ENCODE measurements at regions not wholly inside any gene's neighbourhood (a gene's known extent, or its start where the extent isn't known, plus 50 kb on each side); places are given as distances from the start of the nearest gene placed in this dataset.

DNA sequence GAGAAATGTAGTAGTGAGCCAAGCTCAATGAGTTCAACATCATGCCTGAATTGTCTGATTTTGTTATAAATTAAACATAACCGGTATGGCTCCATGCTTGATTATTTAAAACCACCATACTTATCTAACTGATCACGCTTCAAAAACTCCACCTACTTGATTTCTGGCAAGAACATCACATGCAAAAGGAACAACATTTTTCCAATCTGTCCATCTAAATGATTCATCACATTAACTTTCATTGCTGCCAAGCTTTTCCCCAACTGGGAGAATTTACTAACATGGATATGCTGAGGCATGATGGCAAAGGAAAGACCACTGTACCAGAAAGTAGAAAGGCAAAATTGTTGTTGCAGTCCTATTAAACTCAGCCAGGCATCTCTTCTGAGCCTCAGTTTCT lies 286.8 kb downstream of the TRIB2 start:
- in situ Hi-C loops (cut with MboI; ENCODE audit: low pct_ligation_motif_present in 1 of 4, low pct_unique_long_range_greater_than_20kb in 1 of 4, low sequenced_read_pairs in 3 of 4) (loop anchor here (10.0 to 25.0 kb wide), 4 partner anchors 289 to 1166 kb away; partner anchors contain the start of gene TRIB2 (in 1 of the 4)), intact Hi-C loops (cut with DNase I; ENCODE audit: low total_unique reads) (no loop called here)
- Histone ChIP-seq H3K9me3 (no peaks in the 10 kb centered on the region), H3K4me3 (no peak overlapping the region), H3K27ac (no peak overlapping the region), H3K36me3 (no peaks in the 10 kb centered on the region), H3K4me1 (peaks cover 0 to 21% (median 0%) of the 10 kb centered on the region in 4 donors), H3K27me3 (no peaks in the 10 kb centered on the region)
- no peak for DNase-seq
- WGBS, 2 donors (ENCODE audit: low coverage in 1 of 2) = 61 to 71% methylated on average over 2 of the region's 2 CpGs
- TF ChIP-seq EP300 (IDR thresholded peaks at IDR 0.05; ENCODE audit: low read depth) = no peak
- no peak for TF ChIP-seq POLR2AphosphoS5 (IDR thresholded peaks at IDR 0.05)
- no peak for TF ChIP-seq POLR2A (IDR thresholded peaks at IDR 0.05)
- TF ChIP-seq, protein P1, sequence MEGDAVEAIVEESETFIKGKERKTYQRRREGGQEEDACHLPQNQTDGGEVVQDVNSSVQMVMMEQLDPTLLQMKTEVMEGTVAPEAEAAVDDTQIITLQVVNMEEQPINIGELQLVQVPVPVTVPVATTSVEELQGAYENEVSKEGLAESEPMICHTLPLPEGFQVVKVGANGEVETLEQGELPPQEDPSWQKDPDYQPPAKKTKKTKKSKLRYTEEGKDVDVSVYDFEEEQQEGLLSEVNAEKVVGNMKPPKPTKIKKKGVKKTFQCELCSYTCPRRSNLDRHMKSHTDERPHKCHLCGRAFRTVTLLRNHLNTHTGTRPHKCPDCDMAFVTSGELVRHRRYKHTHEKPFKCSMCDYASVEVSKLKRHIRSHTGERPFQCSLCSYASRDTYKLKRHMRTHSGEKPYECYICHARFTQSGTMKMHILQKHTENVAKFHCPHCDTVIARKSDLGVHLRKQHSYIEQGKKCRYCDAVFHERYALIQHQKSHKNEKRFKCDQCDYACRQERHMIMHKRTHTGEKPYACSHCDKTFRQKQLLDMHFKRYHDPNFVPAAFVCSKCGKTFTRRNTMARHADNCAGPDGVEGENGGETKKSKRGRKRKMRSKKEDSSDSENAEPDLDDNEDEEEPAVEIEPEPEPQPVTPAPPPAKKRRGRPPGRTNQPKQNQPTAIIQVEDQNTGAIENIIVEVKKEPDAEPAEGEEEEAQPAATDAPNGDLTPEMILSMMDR (IDR thresholded peaks at IDR 0.05) = no peak

DNA sequence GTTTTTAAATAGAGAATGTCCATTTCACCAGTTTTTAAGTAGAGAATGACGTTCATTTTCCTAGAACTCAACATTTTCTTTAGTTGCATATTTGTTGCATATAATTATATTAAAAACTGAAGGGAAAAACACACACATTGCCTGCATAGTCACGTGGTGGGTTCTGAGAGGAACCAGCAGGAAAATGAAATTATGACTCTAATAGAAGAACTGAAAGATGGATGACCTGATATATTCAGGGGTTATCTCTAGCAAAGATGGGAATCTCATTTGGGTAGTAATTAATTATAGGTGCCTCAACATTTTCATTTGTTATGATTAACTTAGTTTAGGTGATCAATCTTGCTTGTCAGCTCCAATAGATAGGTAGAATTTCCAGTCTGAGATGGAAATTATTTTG lies 288.3 kb downstream of the TRIB2 start:
- no peak overlapping the region for H3K4me3 ChIP-seq
- WGBS, 2 donors (ENCODE audit: low coverage in 1 of 2) = 58 to 63% methylated on average over 2 of the region's 2 CpGs
- H3K27ac ChIP-seq = no peak overlapping the region
- TF ChIP-seq POLR2AphosphoS5 (IDR thresholded peaks at IDR 0.05) = no peak
- H3K9me3 ChIP-seq = no peaks in the 10 kb centered on the region
- no peaks in the 10 kb centered on the region for H3K36me3 ChIP-seq
- H3K4me1 ChIP-seq = peaks cover 0 to 21% (median 0%) of the 10 kb centered on the region in 4 donors
- in situ Hi-C loops (cut with MboI; ENCODE audit: low pct_ligation_motif_present in 1 of 4, low pct_unique_long_range_greater_than_20kb in 1 of 4, low sequenced_read_pairs in 3 of 4) (loop anchor here (10.0 to 25.0 kb wide), 4 partner anchors 290 to 1168 kb away; partner anchors contain the start of gene TRIB2 (in 1 of the 4)), intact Hi-C loops (cut with DNase I; ENCODE audit: low total_unique reads) (loop anchor here (5.0 kb wide), 1 partner anchor 1138 kb away; no protein-coding TSS in a partner anchor)
- no peaks in the 10 kb centered on the region for H3K27me3 ChIP-seq
- DNase-seq = no peak

DNA sequence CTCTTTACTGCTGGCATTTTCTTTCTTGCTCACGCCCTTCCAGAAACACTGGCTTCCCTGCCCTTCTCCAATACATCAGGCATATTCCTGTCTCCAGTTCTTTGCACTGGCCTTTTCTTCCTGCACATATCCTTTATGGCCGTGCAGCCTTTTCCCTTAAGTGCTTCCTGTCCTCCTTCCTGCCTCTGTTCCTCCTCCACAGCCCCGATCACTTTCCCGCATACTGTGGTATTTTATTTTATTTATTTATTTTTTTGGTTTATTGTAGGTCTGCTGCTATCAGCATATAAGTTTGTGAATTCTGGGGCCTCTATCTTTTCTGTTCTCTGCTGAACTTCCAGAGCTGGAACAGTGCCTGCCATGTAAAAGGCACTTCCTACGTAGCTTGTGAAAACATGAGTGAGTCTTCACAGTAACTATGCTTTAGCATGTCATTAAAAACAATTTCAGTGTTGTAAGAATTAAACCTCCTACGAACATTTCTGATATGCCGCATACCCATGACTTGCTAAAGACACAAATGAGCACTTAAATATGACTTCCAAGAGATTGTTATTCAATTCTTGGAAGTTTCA lies 289.1 kb downstream of the TRIB2 start:
- no peaks in the 10 kb centered on the region for H3K36me3 ChIP-seq
- TF ChIP-seq POLR2A (IDR thresholded peaks at IDR 0.05) = no peak
- no peak for TF ChIP-seq EP300 (IDR thresholded peaks at IDR 0.05; ENCODE audit: low read depth)
- TF ChIP-seq, protein P1 (IDR thresholded peaks at IDR 0.05) = no peak
- TF ChIP-seq POLR2AphosphoS5 (IDR thresholded peaks at IDR 0.05) = no peak
- WGBS, 2 donors (ENCODE audit: low coverage in 1 of 2) = 71 to 75% methylated on average over 7 of the region's 7 CpGs
- peak overlapping the region in 3 of 4 donors; percentile 18 to 28 (median 20) for H3K27ac ChIP-seq
- no peaks in the 10 kb centered on the region for H3K9me3 ChIP-seq
- H3K4me1 ChIP-seq = peaks cover 0 to 15% (median 0%) of the 10 kb centered on the region in 4 donors
- H3K4me3 ChIP-seq = no peak overlapping the region
- in situ Hi-C loops (cut with MboI; ENCODE audit: low pct_ligation_motif_present in 1 of 4, low pct_unique_long_range_greater_than_20kb in 1 of 4, low sequenced_read_pairs in 3 of 4) = loop anchor here (10.0 to 25.0 kb wide), 4 partner anchors 291 to 1169 kb away; partner anchors contain the start of gene TRIB2 (in 1 of the 4)
- intact Hi-C loops (cut with DNase I; ENCODE audit: low total_unique reads) = loop anchor here (5.0 kb wide), 1 partner anchor 1139 kb away; no protein-coding TSS in a partner anchor
- H3K27me3 ChIP-seq = no peaks in the 10 kb centered on the region
- no peak for DNase-seq

DNA sequence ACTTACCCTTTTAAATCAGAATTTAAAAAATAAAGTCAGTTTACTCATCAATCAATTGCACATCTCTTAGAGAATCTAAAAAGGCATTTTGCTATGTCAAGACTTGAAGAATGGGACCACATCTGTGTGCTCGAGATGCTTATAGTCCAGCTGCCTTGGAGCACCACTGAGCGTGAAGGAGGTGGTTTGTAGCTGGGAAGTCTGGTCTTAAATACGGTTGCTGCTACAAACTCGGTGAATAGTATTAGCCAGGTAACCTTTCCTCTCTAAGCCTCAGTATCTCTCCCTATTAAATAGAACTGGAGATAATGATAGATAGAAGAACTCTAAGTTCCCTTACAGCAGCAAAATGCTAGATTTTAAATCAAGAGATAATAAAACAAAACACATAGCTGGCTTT lies 289.7 kb downstream of the TRIB2 start:
- Histone ChIP-seq H3K4me3 (no peak overlapping the region), H3K9me3 (no peaks in the 10 kb centered on the region), H3K27me3 (no peaks in the 10 kb centered on the region), H3K27ac (peak overlapping the region in 3 of 4 donors; percentile 18 to 28 (median 20)), H3K36me3 (no peaks in the 10 kb centered on the region), H3K4me1 (peaks cover 0 to 15% (median 0%) of the 10 kb centered on the region in 4 donors)
- in situ Hi-C loops (cut with MboI; ENCODE audit: low pct_ligation_motif_present in 1 of 4, low pct_unique_long_range_greater_than_20kb in 1 of 4, low sequenced_read_pairs in 3 of 4) (loop anchor here (10.0 to 25.0 kb wide), 4 partner anchors 292 to 1169 kb away; partner anchors contain the start of gene TRIB2 (in 1 of the 4)), intact Hi-C loops (cut with DNase I; ENCODE audit: low total_unique reads) (loop anchor here (5.0 kb wide), 1 partner anchor 1139 kb away; no protein-coding TSS in a partner anchor)
- no peak for TF ChIP-seq POLR2AphosphoS5 (IDR thresholded peaks at IDR 0.05)
- TF ChIP-seq, protein P1 (IDR thresholded peaks at IDR 0.05) = no peak
- no peak for TF ChIP-seq POLR2A (IDR thresholded peaks at IDR 0.05)
- no peak for TF ChIP-seq EP300 (IDR thresholded peaks at IDR 0.05; ENCODE audit: low read depth)
- DNase-seq = no peak
- 65 to 70% methylated on average over 4 of the region's 4 CpGs for WGBS, 2 donors (ENCODE audit: low coverage in 1 of 2)
